ENCODE measurements at regions not wholly inside any gene's neighbourhood (a gene's known extent, or its start where the extent isn't known, plus 50 kb on each side); places are given as distances from the start of the nearest gene placed in this dataset.

GRCh38 chr3:72247126-72247525 lies 462.2 kb upstream of the PROK2 start:
- Histone ChIP-seq H3K79me2 (ENCODE audit: insufficient read depth, low read length) (no peaks in the 10 kb centered on the region), H3K9ac (ENCODE audit: insufficient read depth, low read length, poor library complexity, severe bottlenecking) (no peak overlapping the region), H3K4me3 (replicated peaks in 1 of 3; ENCODE audit: low read depth in 2 of 3, low read length in 3 of 3) (no peak overlapping the region), H3K27me3 (ENCODE audit: control insufficient read depth in 2 of 2, insufficient read depth in 2 of 2, low read length in 2 of 2) (no peaks in the 10 kb centered on the region), H4K20me1 (ENCODE audit: insufficient read depth, low read length) (no peaks in the 10 kb centered on the region), H3K4me2 (replicated peaks; ENCODE audit: extremely low read depth, low read length, poor library complexity, severe bottlenecking) (no peak overlapping the region), H2AFZ (ENCODE audit: insufficient read depth, low read depth, low read length, poor library complexity, severe bottlenecking) (no peak overlapping the region), H3K27ac (ENCODE audit: low read depth in 1 of 2, low read length in 2 of 2) (no peak overlapping the region), H3K4me1 (ENCODE audit: control insufficient read depth in 1 of 2, insufficient read depth in 2 of 2, low read length in 2 of 2) (no peaks in the 10 kb centered on the region), H3K9me3 (replicated peaks in 1 of 2; ENCODE audit: control insufficient read depth in 1 of 2, insufficient read depth in 1 of 2, low read length in 2 of 2) (no peaks in the 10 kb centered on the region), H3K36me3 (replicated peaks in 1 of 2; ENCODE audit: control insufficient read depth in 1 of 2, insufficient read depth in 2 of 2, low read length in 2 of 2) (no peaks in the 10 kb centered on the region)
- Mint-ChIP-seq H3K27me3 (ENCODE audit: low read depth in 3 of 3) (peaks cover 5 to 10% (median 9%) of the 10 kb centered on the region in 3 donors), H3K36me3 (no peaks in the 10 kb centered on the region), H3K4me1 (peaks cover 3% of the 10 kb centered on the region), H3K27ac (no peak overlapping the region), H3K4me3 (no peak overlapping the region), H3K9me3 (peaks cover 0 to 2% (median 0%) of the 10 kb centered on the region in 7 donors)
- no peak for TF ChIP-seq CTCF (IDR thresholded peaks at IDR 0.05)
- 96% methylated on average over 7 of the region's 7 CpGs for WGBS (ENCODE audit: insufficient coverage)
- intact Hi-C loops (cut with micrococcal nuclease) = no loop called here
- DNase-seq = no peak

- peaks cover 0 to 2% (median 0%) of the 10 kb centered on the region in 7 donors for H3K9me3 Mint-ChIP-seq
- Histone ChIP-seq H3K79me2 (ENCODE audit: insufficient read depth, low read length) (no peaks in the 10 kb centered on the region), H2AFZ (ENCODE audit: insufficient read depth, low read depth, low read length, poor library complexity, severe bottlenecking) (no peak overlapping the region), H3K27me3 (ENCODE audit: control insufficient read depth in 2 of 2, insufficient read depth in 2 of 2, low read length in 2 of 2) (no peaks in the 10 kb centered on the region), H3K9me3 (replicated peaks in 1 of 2; ENCODE audit: control insufficient read depth in 1 of 2, insufficient read depth in 1 of 2, low read length in 2 of 2) (no peaks in the 10 kb centered on the region), H3K4me2 (replicated peaks; ENCODE audit: extremely low read depth, low read length, poor library complexity, severe bottlenecking) (no peak overlapping the region), H3K9ac (ENCODE audit: insufficient read depth, low read length, poor library complexity, severe bottlenecking) (no peak overlapping the region), H3K4me3 (replicated peaks in 1 of 3; ENCODE audit: low read depth in 2 of 3, low read length in 3 of 3) (no peak overlapping the region), H3K27ac (ENCODE audit: low read depth in 1 of 2, low read length in 2 of 2) (no peak overlapping the region), H3K36me3 (replicated peaks in 1 of 2; ENCODE audit: control insufficient read depth in 1 of 2, insufficient read depth in 2 of 2, low read length in 2 of 2) (no peaks in the 10 kb centered on the region), H4K20me1 (ENCODE audit: insufficient read depth, low read length) (no peaks in the 10 kb centered on the region), H3K4me1 (ENCODE audit: control insufficient read depth in 1 of 2, insufficient read depth in 2 of 2, low read length in 2 of 2) (no peaks in the 10 kb centered on the region)
- H3K36me3 Mint-ChIP-seq = no peaks in the 10 kb centered on the region
- peaks cover 5 to 11% (median 6%) of the 10 kb centered on the region in 3 donors for H3K27me3 Mint-ChIP-seq (ENCODE audit: low read depth in 3 of 3)
- H3K27ac Mint-ChIP-seq = no peak overlapping the region
- TF ChIP-seq CTCF (IDR thresholded peaks at IDR 0.05) = no peak
- 98% methylated on average over 4 of the region's 6 CpGs for WGBS (ENCODE audit: insufficient coverage)
- H3K4me1 Mint-ChIP-seq = peaks cover 3% of the 10 kb centered on the region
- H3K4me3 Mint-ChIP-seq = no peak overlapping the region
- intact Hi-C loops (cut with micrococcal nuclease) = no loop called here
- no peak for DNase-seq
Measured at GRCh38 chr3:72246685-72247084, 461.7 kb upstream of the PROK2 start.
